ENCODE measurements at regions not wholly inside any gene's neighbourhood (a gene's known extent, or its start where the extent isn't known, plus 50 kb on each side); places are given as distances from the start of the nearest gene placed in this dataset.

- TF ChIP-seq ZFP36 (IDR thresholded peaks at IDR 0.05; ENCODE audit: borderline replicate concordance, partially characterized antibody) (no peak), CTCF (IDR thresholded peaks at IDR 0.05) (no peak), POLR2A (IDR thresholded peaks at IDR 0.05; ENCODE audit: low read length) (no peak), EHMT2 (IDR thresholded peaks at IDR 0.05; ENCODE audit: low read depth) (no peak), NR3C1 (IDR thresholded peaks at IDR 0.05) (no peak), EP300 (IDR thresholded peaks at IDR 0.05) (no peak), CEBPB (IDR thresholded peaks at IDR 0.05) (no peak), TP53 (CRISPR knock-in tag; IDR thresholded peaks at IDR 0.05) (no peak), MAFK (IDR thresholded peaks at IDR 0.05; ENCODE audit: partially characterized antibody) (no peak), HOXA7 (CRISPR knock-in tag; IDR thresholded peaks at IDR 0.05) (no peak), RCOR1 (IDR thresholded peaks at IDR 0.05; ENCODE audit: low read depth, low read length) (no peak), JUN (IDR thresholded peaks at IDR 0.05) (no peak), ESRRA (IDR thresholded peaks at IDR 0.05; ENCODE audit: borderline replicate concordance, low read length) (no peak), PHF8 (IDR thresholded peaks at IDR 0.05; ENCODE audit: borderline replicate concordance, low read depth) (no peak)
These were observed 130.7 kb downstream of the FAM53A start for GRCh38 chr4:1553365-1553764.

Measured in A549 (cell line).